Cardiac fibroblast (primary cell): ENCODE measurements at regions not wholly inside any gene's neighbourhood (a gene's known extent, or its start where the extent isn't known, plus 50 kb on each side); places are given as distances from the start of the nearest gene placed in this dataset.
"Not testable (repeated sequence)": the region's sequence is repeated elsewhere in the genome, so short reads cannot be mapped to it uniquely, and the experiment has no call there.

Source experiments
- DNase-seq, 2 donors: peaks; one replicate each; pipeline versions ENCODE4 v3.0.0 to v3.0.0-alpha.2; 2010; ENCODE audit warnings: low read depth in 2 of 2
- H3K4me3 ChIP-seq, 2 donors: replicated peaks in 1 of 2; 1 replicate in 1 of 2; 2 replicates in 1 of 2; pipeline ENCODE4 v1.5.1; 2011; ENCODE audit warnings: low read depth in 2 of 2, low read length in 2 of 2, mild to moderate bottlenecking in 2 of 2, moderate library complexity in 1 of 2
- CTCF ChIP-seq: IDR thresholded peaks from one replicate; pipeline ENCODE4 v1.5.1; 2011; ENCODE audit warnings: low read depth, mild to moderate bottlenecking, low read length, inconsistent platforms

GRCh38 chr1:234769284-234769985 is 159.5 kb upstream of the IRF2BP2 start:
- DNase-seq = no peak
- TF ChIP-seq CTCF = no peak
- no peak overlapping the region for H3K4me3 ChIP-seq

- no peak for TF ChIP-seq CTCF
- H3K4me3 ChIP-seq = no peak overlapping the region
- no peak for DNase-seq
Observed at GRCh38 chr1:234768569-234769283, 158.7 kb upstream of the IRF2BP2 start.

- TF ChIP-seq CTCF = no peak
- no peak for DNase-seq
- no peak overlapping the region for H3K4me3 ChIP-seq
Observed at GRCh38 chr1:234768171-234768568, 158.2 kb upstream of the IRF2BP2 start.

- no peak for DNase-seq
- no peak for TF ChIP-seq CTCF
- H3K4me3 ChIP-seq = no peak overlapping the region
Observed at GRCh38 chr1:234765672-234766071, 155.7 kb upstream of the IRF2BP2 start.

- no peak for DNase-seq
- H3K4me3 ChIP-seq = no peak overlapping the region
- TF ChIP-seq CTCF = no peak
Observed at GRCh38 chr1:234765181-234765580, 155.2 kb upstream of the IRF2BP2 start.

- no peak for TF ChIP-seq CTCF
- H3K4me3 ChIP-seq = no peak overlapping the region
- DNase-seq = no peak
Observed at GRCh38 chr1:234763910-234764309, 153.9 kb upstream of the IRF2BP2 start.

GRCh38 chr1:234763367-234763766 is 153.4 kb upstream of the IRF2BP2 start:
- DNase-seq = no peak
- no peak overlapping the region for H3K4me3 ChIP-seq
- no peak for TF ChIP-seq CTCF

- H3K4me3 ChIP-seq, DNase-seq: not testable (repeated sequence)
Observed at GRCh38 chr1:234762127-234762526, 152.1 kb upstream of the IRF2BP2 start.
